AG09309 (cell line): ENCODE measurements at regions not wholly inside any gene's neighbourhood (a gene's known extent, or its start where the extent isn't known, plus 50 kb on each side); places are given as distances from the start of the nearest gene placed in this dataset.
A peak's percentile ranks its signal among the peaks of the same experiment; 100 is the strongest.

ENCODE experiments used
- DNase-seq: peaks from one replicate; pipeline ENCODE4 v3.0.0-alpha.2; 2010; ENCODE audit warnings: low read depth
- H3K4me3 ChIP-seq: 2 replicates; pipeline ENCODE4 v1.5.1; 2011; ENCODE audit warnings: mild to moderate bottlenecking, low read depth, low read length, moderate library complexity; ENCODE audit not compliant: control insufficient read depth
- CTCF ChIP-seq: IDR thresholded peaks from 2 replicates; pipeline ENCODE4 v1.5.1; 2011; ENCODE audit warnings: mild to moderate bottlenecking, low read depth, low read length, inconsistent platforms; ENCODE audit not compliant: insufficient read depth, control insufficient read depth; ENCODE audit errors: missing control alignments

DNA sequence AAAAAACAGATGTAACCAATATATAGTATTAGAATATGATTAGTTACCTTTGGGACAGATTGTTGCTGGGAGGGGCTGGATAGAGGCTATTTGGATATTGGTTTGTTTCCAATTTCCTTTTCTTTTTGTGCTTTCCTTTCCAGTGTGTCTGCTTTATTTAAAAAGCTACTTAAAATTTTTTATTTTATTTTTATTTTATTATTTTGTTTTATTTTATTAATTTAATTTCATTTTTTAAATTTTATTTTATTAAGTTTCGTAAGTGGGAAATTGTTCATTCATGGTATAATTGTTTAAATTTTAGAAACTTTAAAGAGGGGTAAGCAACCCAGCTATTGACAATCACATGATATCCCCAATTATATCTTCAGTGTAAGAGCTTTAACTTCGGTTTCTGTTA is 2077.0 kb upstream of the PCDH20 start:
- H3K4me3 ChIP-seq = no peak overlapping the region
- DNase-seq = no peak
- TF ChIP-seq CTCF = no peak

- no peak overlapping the region for H3K4me3 ChIP-seq
- no peak for DNase-seq
- no peak for TF ChIP-seq CTCF
Measured at GRCh38 chr13:63490149-63490548, 2074.5 kb upstream of the PCDH20 start.

DNA sequence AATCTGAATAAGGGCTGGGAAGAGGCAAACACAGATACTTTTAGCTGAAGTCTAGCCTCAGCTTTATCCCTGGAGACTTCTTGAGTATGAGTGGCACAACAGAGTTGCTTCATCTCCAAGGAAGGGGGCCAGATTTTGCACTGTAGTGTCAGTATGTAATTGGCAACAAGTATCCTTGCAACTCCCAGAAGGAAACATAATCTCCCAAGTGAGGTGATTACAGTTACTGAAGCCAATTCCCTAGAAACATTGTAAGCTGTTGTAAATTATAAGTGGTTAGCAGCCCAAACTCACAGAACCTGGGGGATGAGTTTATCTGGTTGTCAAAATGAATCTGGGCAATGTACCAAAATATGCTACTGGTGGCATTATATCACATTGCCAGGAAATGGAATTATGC is 2065.7 kb upstream of the PCDH20 start:
- DNase-seq = peak; percentile 17
- TF ChIP-seq CTCF = no peak
- no peak overlapping the region for H3K4me3 ChIP-seq

DNA sequence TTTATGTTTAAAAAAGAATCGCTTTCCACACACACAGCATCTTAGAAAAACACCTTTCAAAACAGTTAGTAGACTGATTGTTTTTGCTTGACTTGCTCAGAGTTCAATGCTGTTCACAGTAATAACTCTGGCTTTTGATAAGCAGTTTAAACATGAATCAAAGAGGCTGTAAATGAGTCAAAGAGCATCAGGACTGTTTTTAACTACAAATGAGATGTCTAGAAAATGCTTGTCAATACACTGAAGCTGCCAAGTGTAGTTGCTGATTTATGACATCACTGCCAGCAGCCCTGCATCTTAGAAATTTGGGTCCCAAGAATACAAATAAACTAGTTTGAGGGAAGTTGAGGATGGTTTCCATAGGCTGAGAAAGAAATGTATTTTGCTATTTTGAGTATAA is 2057.1 kb upstream of the PCDH20 start:
- no peak for TF ChIP-seq CTCF
- DNase-seq = no peak
- H3K4me3 ChIP-seq = no peak overlapping the region

GRCh38 chr13:63463782-63464610 is 2048.3 kb upstream of the PCDH20 start:
- TF ChIP-seq CTCF = no peak
- DNase-seq = no peak
- no peak overlapping the region for H3K4me3 ChIP-seq

DNA sequence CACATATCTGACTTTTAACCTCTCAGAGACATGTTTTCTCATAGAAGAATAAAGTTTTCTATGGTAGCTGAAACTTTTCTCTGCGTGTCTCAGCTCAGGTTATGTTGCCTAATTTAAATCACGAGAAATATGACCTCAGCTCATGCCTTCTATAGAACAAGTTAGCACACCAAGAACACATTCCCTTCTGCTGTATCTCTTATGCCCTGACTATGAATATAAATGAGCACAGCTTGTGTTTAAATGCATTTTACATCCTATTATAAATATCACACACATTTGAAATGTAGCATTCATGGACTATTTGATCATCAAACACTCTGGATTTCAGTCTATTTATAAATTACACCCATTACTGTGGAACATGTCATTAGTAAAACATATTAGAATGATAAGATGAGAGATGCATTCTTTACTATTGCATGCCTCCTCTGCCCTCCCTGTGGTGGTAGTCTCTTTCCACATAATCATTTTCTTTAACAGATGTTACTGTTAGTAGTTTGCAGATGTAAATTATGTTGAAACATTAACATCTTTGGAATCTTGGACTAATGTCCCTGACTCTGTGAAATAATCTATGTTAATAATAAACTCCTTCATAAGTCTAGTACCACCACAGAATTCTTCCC is 2044.9 kb upstream of the PCDH20 start:
- TF ChIP-seq CTCF = no peak
- H3K4me3 ChIP-seq = no peak overlapping the region
- no peak for DNase-seq
